ENCODE measurements at regions not wholly inside any gene's neighbourhood (a gene's known extent, or its start where the extent isn't known, plus 50 kb on each side); places are given as distances from the start of the nearest gene placed in this dataset.

DNA sequence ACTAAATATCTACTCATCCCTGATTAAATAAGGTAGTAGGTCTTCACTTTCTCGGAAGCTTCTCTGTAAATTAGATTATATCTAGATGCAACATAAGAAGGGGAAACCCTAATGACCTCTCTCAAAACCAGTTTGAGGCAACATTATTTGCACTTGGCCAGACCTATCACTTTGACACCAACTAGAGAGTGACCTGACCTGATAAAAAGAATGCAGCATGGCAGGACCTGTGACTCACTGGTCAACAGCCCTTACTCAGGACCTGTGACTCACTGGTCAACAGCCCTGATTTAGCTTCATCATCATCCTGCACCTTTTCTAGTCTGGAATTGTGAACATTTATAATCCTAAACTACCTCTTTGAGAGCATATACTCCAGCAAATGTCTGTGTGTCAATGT, 1957.7 kb upstream of the CELF4 start:
- TF ChIP-seq, protein P1, sequence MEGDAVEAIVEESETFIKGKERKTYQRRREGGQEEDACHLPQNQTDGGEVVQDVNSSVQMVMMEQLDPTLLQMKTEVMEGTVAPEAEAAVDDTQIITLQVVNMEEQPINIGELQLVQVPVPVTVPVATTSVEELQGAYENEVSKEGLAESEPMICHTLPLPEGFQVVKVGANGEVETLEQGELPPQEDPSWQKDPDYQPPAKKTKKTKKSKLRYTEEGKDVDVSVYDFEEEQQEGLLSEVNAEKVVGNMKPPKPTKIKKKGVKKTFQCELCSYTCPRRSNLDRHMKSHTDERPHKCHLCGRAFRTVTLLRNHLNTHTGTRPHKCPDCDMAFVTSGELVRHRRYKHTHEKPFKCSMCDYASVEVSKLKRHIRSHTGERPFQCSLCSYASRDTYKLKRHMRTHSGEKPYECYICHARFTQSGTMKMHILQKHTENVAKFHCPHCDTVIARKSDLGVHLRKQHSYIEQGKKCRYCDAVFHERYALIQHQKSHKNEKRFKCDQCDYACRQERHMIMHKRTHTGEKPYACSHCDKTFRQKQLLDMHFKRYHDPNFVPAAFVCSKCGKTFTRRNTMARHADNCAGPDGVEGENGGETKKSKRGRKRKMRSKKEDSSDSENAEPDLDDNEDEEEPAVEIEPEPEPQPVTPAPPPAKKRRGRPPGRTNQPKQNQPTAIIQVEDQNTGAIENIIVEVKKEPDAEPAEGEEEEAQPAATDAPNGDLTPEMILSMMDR (IDR thresholded peaks at IDR 0.05) = no peak
- TF ChIP-seq EZH2 (IDR thresholded peaks at IDR 0.05) = no peak
- no peak for TF ChIP-seq EZH2phosphoT487 (IDR thresholded peaks at IDR 0.05)
